HepG2 (cell line): ENCODE measurements at regions not wholly inside any gene's neighbourhood (a gene's known extent, or its start where the extent isn't known, plus 50 kb on each side); places are given as distances from the start of the nearest gene placed in this dataset.

Experiments used
- CAMTA2 ChIP-seq: sonication (generic); formaldehyde crosslinking; IDR thresholded peaks from 2 replicates; pipeline ENCODE4 v1.4.0; 2020; ENCODE audit warnings: mild to moderate bottlenecking, missing genetic modification reagents, borderline replicate concordance
- DR1 ChIP-seq: sonication (generic); formaldehyde crosslinking; IDR thresholded peaks from 2 replicates; pipeline ENCODE4 v1.8.0; 2021; ENCODE audit warnings: mild to moderate bottlenecking, missing genetic modification reagents, inconsistent platforms
- EP300 ChIP-seq, 3 experiments: sonication (generic) in 1 of 3; formaldehyde crosslinking in 1 of 3; IDR thresholded peaks; 2 replicates each; pipeline versions ENCODE4 v1.5.1 to v1.6.1; 2011 to 2020; ENCODE audit warnings: low read depth in 2 of 3, low read length in 2 of 3, borderline replicate concordance in 1 of 3, improper control_type of control experiment in 1 of 3, mild to moderate bottlenecking in 1 of 3, missing genetic modification reagents in 1 of 3, moderate library complexity in 1 of 3
- FOXJ3 ChIP-seq: sonication (generic); formaldehyde crosslinking; IDR thresholded peaks from 2 replicates; pipeline ENCODE4 v1.4.0; 2020; ENCODE audit warnings: missing genetic modification reagents, mild to moderate bottlenecking, borderline replicate concordance
- HDAC6 ChIP-seq: fragments of 200-600 bp; sonication (generic); IDR thresholded peaks from 2 replicates; pipeline ENCODE4 v1.7.0; 2017; ENCODE audit warnings: mild to moderate bottlenecking, antibody characterized with exemption, low read length, low read depth
- HIC2 ChIP-seq: sonication (generic); formaldehyde crosslinking; IDR thresholded peaks from 2 replicates; pipeline ENCODE4 v1.9.0; 2022; ENCODE audit warnings: low read depth, missing genetic modification reagents
- HNRNPL ChIP-seq: fragments of 200-400 bp; formaldehyde crosslinking; IDR thresholded peaks from 2 replicates; pipeline ENCODE4 v1.6.1; 2017; ENCODE audit warnings: mild to moderate bottlenecking, low read depth, low read length
- MIER2 ChIP-seq: IDR thresholded peaks from 2 replicates; pipeline ENCODE4 v1.6.1; 2016; ENCODE audit warnings: missing biosample characterization, missing genetic modification reagents
- MXI1 ChIP-seq: IDR thresholded peaks from 3 replicates; pipeline ENCODE4 v1.6.1; 2012; ENCODE audit warnings: low read depth, low read length, inconsistent platforms, borderline replicate concordance
- NR2F6 ChIP-seq, 2 experiments: IDR thresholded peaks; 2 replicates each; pipeline ENCODE4 v1.6.1; 2016; ENCODE audit warnings: antibody characterized with exemption in 1 of 2, mild to moderate bottlenecking in 1 of 2
- PAF1 ChIP-seq: IDR thresholded peaks from 2 replicates; pipeline ENCODE4 v1.6.1; 2016; ENCODE audit warnings: missing genetic modification reagents, missing compliant biosample characterization
- SAP130 ChIP-seq: IDR thresholded peaks from 2 replicates; pipeline ENCODE4 v1.6.1; 2016; ENCODE audit warnings: low read depth
- SKIL ChIP-seq: sonication (generic); formaldehyde crosslinking; IDR thresholded peaks from 2 replicates; pipeline ENCODE4 v1.8.0; 2022; ENCODE audit warnings: missing genetic modification reagents, mild to moderate bottlenecking, moderate library complexity, borderline replicate concordance
- SNAI1 ChIP-seq: sonication (generic); formaldehyde crosslinking; IDR thresholded peaks from 2 replicates; pipeline ENCODE4 v1.5.0; 2020; ENCODE audit warnings: mild to moderate bottlenecking, missing genetic modification reagents, borderline replicate concordance
- SP140L ChIP-seq: sonication (generic); formaldehyde crosslinking; IDR thresholded peaks from 2 replicates; pipeline ENCODE4 v1.4.0; 2020; ENCODE audit warnings: missing genetic modification reagents, borderline replicate concordance
- ZBTB39 ChIP-seq: sonication (generic); formaldehyde crosslinking; IDR thresholded peaks from 2 replicates; pipeline ENCODE4 v1.5.0; 2020; ENCODE audit warnings: missing genetic modification reagents
- ZNF260 ChIP-seq: sonication (generic); formaldehyde crosslinking; IDR thresholded peaks from 2 replicates; pipeline ENCODE4 v1.4.0; 2020; ENCODE audit warnings: missing genetic modification reagents, low read depth, mild to moderate bottlenecking, borderline replicate concordance
- ZNF496 ChIP-seq: sonication (generic); formaldehyde crosslinking; IDR thresholded peaks from 2 replicates; pipeline ENCODE4 v1.8.1; 2023; ENCODE audit warnings: mild to moderate bottlenecking, moderate library complexity, missing genetic modification reagents; ENCODE audit not compliant: insufficient replicate concordance
- ZNF607 ChIP-seq: sonication (generic); formaldehyde crosslinking; IDR thresholded peaks from 2 replicates; pipeline ENCODE4 v1.5.1; 2020; ENCODE audit warnings: missing genetic modification reagents, mild to moderate bottlenecking, borderline replicate concordance
- ZNF841 ChIP-seq: sonication (generic); formaldehyde crosslinking; IDR thresholded peaks from 2 replicates; pipeline ENCODE4 v1.8.1; 2023; ENCODE audit warnings: missing genetic modification reagents, borderline replicate concordance
- ZSCAN25 ChIP-seq: sonication (generic); formaldehyde crosslinking; IDR thresholded peaks from 2 replicates; pipeline ENCODE4 v1.8.0; 2022; ENCODE audit warnings: mild to moderate bottlenecking, missing genetic modification reagents
- ZZZ3 ChIP-seq: sonication (generic); formaldehyde crosslinking; IDR thresholded peaks from 2 replicates; pipeline ENCODE4 v1.4.0; 2020; ENCODE audit warnings: missing genetic modification reagents, mild to moderate bottlenecking, borderline replicate concordance

GRCh38 chr6:3546121-3546520 is 89.3 kb upstream of the SLC22A23 start (continued):
- TF ChIP-seq CAMTA2 (CRISPR knock-in tag) (no peak), HIC2 (CRISPR knock-in tag) (no peak), DR1 (CRISPR knock-in tag) (no peak), ZNF841 (CRISPR knock-in tag) (no peak), NR2F6 (IDR thresholded peaks at IDR 0.05) (no peak), NR2F6 (CRISPR knock-in tag; IDR thresholded peaks at IDR 0.05) (no peak), HNRNPL (no peak), EP300 (IDR thresholded peaks at IDR 0.05; ENCODE audit: low read depth in 2 of 2, low read length in 2 of 2) (peak in 1 of 2 experiments; percentile 34; a peak in 1 of 4 replicates), EP300 (CRISPR knock-in tag; IDR thresholded peaks at IDR 0.05; ENCODE audit: borderline replicate concordance) (no peak), MIER2 (no peak), MXI1 (no peak), ZSCAN25 (CRISPR knock-in tag) (no peak), ZBTB39 (CRISPR knock-in tag) (no peak), ZNF260 (CRISPR knock-in tag) (no peak), SNAI1 (CRISPR knock-in tag) (no peak), SP140L (CRISPR knock-in tag) (no peak), ZNF496 (CRISPR knock-in tag) (no peak), ZNF607 (CRISPR knock-in tag) (no peak), SAP130 (CRISPR knock-in tag) (peak; percentile 50), SKIL (no peak), FOXJ3 (CRISPR knock-in tag) (no peak), PAF1 (CRISPR knock-in tag) (no peak), HDAC6 (no peak), ZZZ3 (CRISPR knock-in tag) (no peak)
